ENCODE measurements at regions not wholly inside any gene's neighbourhood (a gene's known extent, or its start where the extent isn't known, plus 50 kb on each side); places are given as distances from the start of the nearest gene placed in this dataset.
"Not testable (repeated sequence)": the region's sequence is repeated elsewhere in the genome, so short reads cannot be mapped to it uniquely, and the experiment has no call there.

DNA sequence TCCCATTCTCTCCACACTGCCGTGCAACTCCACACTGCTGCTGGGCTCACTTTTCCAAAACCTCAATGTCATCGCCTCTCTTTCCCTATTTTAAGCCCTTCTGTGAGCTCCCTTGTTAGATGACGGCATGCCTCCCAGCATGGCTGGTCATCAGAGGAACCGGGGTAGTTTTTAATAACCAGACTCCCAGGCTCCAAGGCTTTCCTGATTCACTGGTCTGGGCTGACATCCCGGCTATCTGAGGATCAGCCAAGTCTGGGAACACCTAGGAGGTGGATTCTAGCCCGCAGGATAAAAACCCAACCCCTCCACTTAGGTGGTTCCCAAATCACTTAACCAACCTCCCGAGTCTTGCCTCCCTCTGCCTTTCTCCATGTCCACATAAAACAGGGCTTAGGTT is 295.4 kb upstream of the FZD8 start:
- no peak for DNase-seq (ENCODE audit: low read depth)
- H3K4me3 ChIP-seq (ENCODE audit: control insufficient read depth, low read depth, low read length): no peak overlapping the region
- TF ChIP-seq, protein P1, sequence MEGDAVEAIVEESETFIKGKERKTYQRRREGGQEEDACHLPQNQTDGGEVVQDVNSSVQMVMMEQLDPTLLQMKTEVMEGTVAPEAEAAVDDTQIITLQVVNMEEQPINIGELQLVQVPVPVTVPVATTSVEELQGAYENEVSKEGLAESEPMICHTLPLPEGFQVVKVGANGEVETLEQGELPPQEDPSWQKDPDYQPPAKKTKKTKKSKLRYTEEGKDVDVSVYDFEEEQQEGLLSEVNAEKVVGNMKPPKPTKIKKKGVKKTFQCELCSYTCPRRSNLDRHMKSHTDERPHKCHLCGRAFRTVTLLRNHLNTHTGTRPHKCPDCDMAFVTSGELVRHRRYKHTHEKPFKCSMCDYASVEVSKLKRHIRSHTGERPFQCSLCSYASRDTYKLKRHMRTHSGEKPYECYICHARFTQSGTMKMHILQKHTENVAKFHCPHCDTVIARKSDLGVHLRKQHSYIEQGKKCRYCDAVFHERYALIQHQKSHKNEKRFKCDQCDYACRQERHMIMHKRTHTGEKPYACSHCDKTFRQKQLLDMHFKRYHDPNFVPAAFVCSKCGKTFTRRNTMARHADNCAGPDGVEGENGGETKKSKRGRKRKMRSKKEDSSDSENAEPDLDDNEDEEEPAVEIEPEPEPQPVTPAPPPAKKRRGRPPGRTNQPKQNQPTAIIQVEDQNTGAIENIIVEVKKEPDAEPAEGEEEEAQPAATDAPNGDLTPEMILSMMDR (IDR thresholded peaks at IDR 0.05; ENCODE audit: control insufficient read depth, insufficient read depth, low read depth, low read length, missing control alignments): no peak

DNA sequence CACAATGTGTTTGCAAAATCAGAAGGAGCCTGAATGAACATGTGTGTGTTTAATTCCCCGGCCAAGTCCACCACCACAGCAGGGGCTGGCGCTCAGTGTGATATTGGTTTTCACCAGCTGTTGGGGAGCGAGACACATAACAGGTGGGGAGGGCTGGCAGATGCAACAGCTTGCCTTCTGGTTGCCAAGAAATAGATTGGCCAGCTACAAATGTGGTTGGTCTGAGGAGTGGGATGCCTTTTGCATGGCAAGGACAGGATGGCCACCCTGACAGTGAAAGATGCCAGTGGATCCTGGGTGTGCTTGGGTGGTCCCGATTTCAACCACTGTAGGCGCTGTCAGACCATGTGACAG is 292.5 kb upstream of the FZD8 start:
- H3K4me3 ChIP-seq (ENCODE audit: control insufficient read depth, low read depth, low read length): no peak overlapping the region
- DNase-seq (ENCODE audit: low read depth): no peak
- TF ChIP-seq, protein P1 (IDR thresholded peaks at IDR 0.05; ENCODE audit: control insufficient read depth, insufficient read depth, low read depth, low read length, missing control alignments): no peak

DNA sequence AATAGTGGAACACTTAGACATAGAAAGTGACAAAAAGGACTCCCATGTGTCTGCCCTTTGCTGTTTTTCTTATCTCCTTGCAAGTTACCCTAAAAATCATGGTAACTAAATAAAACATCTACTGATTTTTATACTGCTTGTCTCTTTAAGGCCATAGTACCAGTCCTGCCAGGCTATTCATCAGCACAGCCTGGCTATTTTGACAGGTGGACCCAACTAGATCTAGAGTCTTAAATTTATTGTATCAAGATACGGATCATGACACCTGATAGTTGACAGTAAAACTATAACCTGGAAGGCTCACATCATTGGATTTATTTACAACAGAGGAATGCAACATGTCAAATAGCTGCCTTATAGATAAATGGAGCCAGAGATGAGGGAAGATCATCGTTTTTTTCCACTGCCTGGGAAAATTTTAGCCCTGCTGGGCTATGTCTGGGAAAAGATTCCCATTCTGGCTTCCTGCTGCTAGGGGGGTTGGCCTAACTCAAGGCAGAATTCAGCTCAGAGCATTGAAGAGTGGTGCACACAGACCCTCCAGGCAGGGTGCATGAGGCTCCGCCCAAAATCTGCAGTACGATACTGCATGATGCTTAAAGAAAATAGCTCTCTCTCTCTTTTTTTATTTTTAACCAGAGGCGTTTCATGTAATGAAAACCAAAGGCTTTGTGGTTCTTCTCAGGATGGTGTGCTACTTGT is 292.0 kb upstream of the FZD8 start:
- H3K4me3 ChIP-seq (ENCODE audit: control insufficient read depth, low read depth, low read length): no peak overlapping the region
- no peak for DNase-seq (ENCODE audit: low read depth)
- TF ChIP-seq, protein P1 (IDR thresholded peaks at IDR 0.05; ENCODE audit: control insufficient read depth, insufficient read depth, low read depth, low read length, missing control alignments): no peak

DNA sequence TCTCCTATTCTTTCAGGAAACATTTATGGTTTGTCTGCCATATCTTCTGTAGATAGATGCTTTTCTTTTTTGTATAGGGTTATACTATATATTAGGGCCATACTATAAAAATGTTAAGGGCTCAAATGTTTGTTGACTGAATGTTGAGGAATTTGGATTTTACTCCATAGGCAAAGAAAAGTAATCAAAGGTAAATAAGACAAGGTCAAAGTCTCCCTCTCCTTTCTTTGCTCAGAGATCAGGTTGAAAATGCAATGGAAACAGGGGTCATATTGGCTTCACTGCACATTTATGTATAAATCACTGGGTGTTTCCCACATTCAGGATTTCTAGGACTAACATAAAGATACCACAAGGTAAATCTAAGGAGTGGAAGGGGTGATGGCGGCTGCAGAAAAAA is 291.4 kb upstream of the FZD8 start:
- no peak overlapping the region for H3K4me3 ChIP-seq (ENCODE audit: control insufficient read depth, low read depth, low read length)
- DNase-seq (ENCODE audit: low read depth): no peak
- TF ChIP-seq, protein P1 (IDR thresholded peaks at IDR 0.05; ENCODE audit: control insufficient read depth, insufficient read depth, low read depth, low read length, missing control alignments): no peak

DNA sequence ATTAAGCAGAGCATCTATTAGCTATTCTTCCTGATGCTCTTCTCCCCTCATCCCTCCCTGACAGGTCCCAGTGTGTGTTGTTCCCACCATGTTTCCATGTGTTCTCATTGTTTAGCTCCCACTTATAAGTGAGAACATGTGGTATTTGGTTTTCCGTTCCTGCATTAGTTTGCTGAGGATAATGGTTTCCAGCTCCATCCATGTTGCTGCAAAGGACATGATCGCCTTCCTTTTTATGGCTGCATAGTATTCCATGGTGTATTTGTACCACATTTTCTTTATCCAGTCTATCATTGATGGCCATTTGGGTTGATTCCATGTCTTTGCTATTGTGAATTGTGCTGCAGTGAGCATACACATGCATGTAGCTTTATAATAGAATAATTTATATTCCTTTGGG is 287.9 kb upstream of the FZD8 start:
- DNase-seq (ENCODE audit: low read depth): not testable (repeated sequence)

DNA sequence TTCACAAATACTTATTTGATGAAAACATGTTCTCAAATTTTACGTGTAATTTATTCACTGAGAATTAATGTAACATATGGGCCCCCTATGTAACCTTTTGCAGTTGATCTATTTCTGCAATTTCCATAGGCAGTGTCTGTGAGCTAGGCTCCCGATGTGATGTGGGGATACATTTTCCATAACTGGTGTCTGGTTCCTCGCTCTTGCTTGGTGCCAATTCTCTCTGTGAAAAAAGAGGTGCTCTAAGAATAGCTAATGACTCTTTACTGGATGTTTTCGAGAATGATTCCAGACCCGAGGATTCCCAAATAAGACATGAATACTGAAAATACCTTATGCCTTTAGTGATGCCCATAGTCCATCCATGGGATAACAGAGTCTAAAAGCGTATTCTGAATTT is 286.7 kb upstream of the FZD8 start:
- no peak for DNase-seq (ENCODE audit: low read depth)
- no peak overlapping the region for H3K4me3 ChIP-seq (ENCODE audit: control insufficient read depth, low read depth, low read length)
- TF ChIP-seq, protein P1 (IDR thresholded peaks at IDR 0.05; ENCODE audit: control insufficient read depth, insufficient read depth, low read depth, low read length, missing control alignments): no peak

More for the DNA sequence above, 287.9 kb upstream of the FZD8 start:
- H3K4me3 ChIP-seq (ENCODE audit: control insufficient read depth, low read depth, low read length): not testable (repeated sequence)

DNA sequence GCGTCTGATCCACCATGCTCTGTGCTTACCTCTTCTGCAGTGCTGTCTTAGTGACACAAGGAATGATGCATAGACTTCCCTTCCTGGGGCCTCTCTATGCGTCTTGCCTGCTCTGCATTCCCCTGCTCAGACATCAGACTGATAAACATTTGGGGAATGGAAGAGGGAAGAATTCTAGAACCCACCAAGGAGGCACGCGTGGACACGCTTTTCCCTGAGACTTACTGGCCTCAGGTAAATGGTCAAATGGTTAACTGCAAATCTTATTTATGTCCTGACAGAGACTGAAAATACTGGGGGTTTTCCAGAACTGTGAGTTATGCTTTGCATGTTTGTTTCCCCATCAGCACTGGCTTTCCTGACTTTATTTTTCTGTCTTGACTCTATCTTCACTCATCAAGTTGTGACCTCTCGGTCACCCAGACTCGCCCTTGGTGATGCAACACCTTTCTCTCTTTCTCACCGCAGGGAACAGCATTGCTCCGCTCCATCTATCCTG is 285.9 kb upstream of the FZD8 start:
- TF ChIP-seq, protein P1 (IDR thresholded peaks at IDR 0.05; ENCODE audit: control insufficient read depth, insufficient read depth, low read depth, low read length, missing control alignments): no peak
- no peak for DNase-seq (ENCODE audit: low read depth)
- H3K4me3 ChIP-seq (ENCODE audit: control insufficient read depth, low read depth, low read length): no peak overlapping the region
